Activated CD4-positive, alpha-beta T cell treated with anti-CD3 and anti-CD28 coated beads, Interleukin-2, Interleukin-6, amounts not matched to agents 100 ng/mL and 50 ng/mL, durations not matched to agents 16 hours and 8 hours (primary cell): ENCODE measurements at regions not wholly inside any gene's neighbourhood (a gene's known extent, or its start where the extent isn't known, plus 50 kb on each side); places are given as distances from the start of the nearest gene placed in this dataset.

Experiments
- DNase-seq: peaks from one replicate; pipeline ENCODE4 v3.0.0-alpha.2; 2020

- no peak for DNase-seq
Measured at GRCh38 chr14:97539884-97540283, 742.7 kb downstream of the VRK1 start.

- no peak for DNase-seq
Measured at GRCh38 chr14:97543221-97543620, 746.0 kb downstream of the VRK1 start.

GRCh38 chr14:97543816-97544215 is 746.6 kb downstream of the VRK1 start:
- DNase-seq = no peak

- no peak for DNase-seq
Measured at GRCh38 chr14:97544571-97544970, 747.4 kb downstream of the VRK1 start.

GRCh38 chr14:97546491-97547230 is 749.5 kb downstream of the VRK1 start:
- DNase-seq = no peak

- no peak for DNase-seq
Measured at GRCh38 chr14:97550463-97550862, 753.3 kb downstream of the VRK1 start.

GRCh38 chr14:97554597-97554996 is 757.4 kb downstream of the VRK1 start:
- no peak for DNase-seq

GRCh38 chr14:97564334-97564733 is 767.2 kb downstream of the VRK1 start:
- DNase-seq = no peak

- no peak for DNase-seq
Measured at GRCh38 chr14:97571201-97571600, 774.0 kb downstream of the VRK1 start.

GRCh38 chr14:97571866-97572555 is 774.8 kb downstream of the VRK1 start:
- DNase-seq = no peak

GRCh38 chr14:97572583-97573458 is 775.6 kb downstream of the VRK1 start:
- no peak for DNase-seq

- no peak for DNase-seq
Measured at GRCh38 chr14:97575677-97576076, 778.5 kb downstream of the VRK1 start.

- DNase-seq = no peak
Measured at GRCh38 chr14:97578982-97579548, 781.9 kb downstream of the VRK1 start.

- DNase-seq = peak; percentile 2
Measured at GRCh38 chr14:97581016-97581415, 783.8 kb downstream of the VRK1 start.

GRCh38 chr14:97582022-97582421 is 784.8 kb downstream of the VRK1 start:
- no peak for DNase-seq

GRCh38 chr14:97584528-97584927 is 787.3 kb downstream of the VRK1 start:
- no peak for DNase-seq

- DNase-seq = no peak
Measured at GRCh38 chr14:97592341-97592980, 795.3 kb downstream of the VRK1 start.

GRCh38 chr14:97594306-97594705 is 797.1 kb downstream of the VRK1 start:
- no peak for DNase-seq

GRCh38 chr14:97602438-97603117 is 805.4 kb downstream of the VRK1 start:
- peak; percentile 76 for DNase-seq

GRCh38 chr14:97603201-97603600 is 806.0 kb downstream of the VRK1 start:
- DNase-seq = peak; percentile 31

GRCh38 chr14:97604731-97605130 is 807.5 kb downstream of the VRK1 start:
- DNase-seq = no peak

GRCh38 chr14:97618401-97618800 is 821.2 kb downstream of the VRK1 start:
- DNase-seq = no peak
